NCI-H226 (cell line): ENCODE measurements at regions not wholly inside any gene's neighbourhood (a gene's known extent, or its start where the extent isn't known, plus 50 kb on each side); places are given as distances from the start of the nearest gene placed in this dataset.
A peak's percentile ranks its signal among the peaks of the same experiment; 100 is the strongest.

Source experiments
- DNase-seq: peaks from one replicate; pipeline ENCODE4 v3.0.0-alpha.2; 2015

- no peak for DNase-seq
These were observed 56.0 kb downstream of the BOD1L2 start for GRCh38 chr18:57202881-57203280.

- no peak for DNase-seq
These were observed 58.8 kb downstream of the BOD1L2 start for GRCh38 chr18:57205641-57206040.

- DNase-seq, result no peak
These were observed 60.4 kb downstream of the BOD1L2 start for GRCh38 chr18:57207124-57207916.

- DNase-seq, result no peak
These were observed 61.2 kb downstream of the BOD1L2 start for GRCh38 chr18:57208047-57208446.

- DNase-seq, result no peak
These were observed 62.8 kb downstream of the BOD1L2 start for GRCh38 chr18:57209713-57210106.

- peak; percentile 86 for DNase-seq
These were observed 63.3 kb downstream of the BOD1L2 start for GRCh38 chr18:57210107-57210715.

- DNase-seq, result peak; percentile 58
These were observed 64.0 kb downstream of the BOD1L2 start for GRCh38 chr18:57210716-57211411.

GRCh38 chr18:57211412-57211750, 64.5 kb downstream of the BOD1L2 start:
- DNase-seq, result no peak

- DNase-seq, result no peak
These were observed 64.9 kb downstream of the BOD1L2 start for GRCh38 chr18:57211776-57212175.

- DNase-seq, result no peak
These were observed 65.8 kb downstream of the BOD1L2 start for GRCh38 chr18:57212678-57213077.

- DNase-seq, result no peak
These were observed 68.1 kb downstream of the BOD1L2 start for GRCh38 chr18:57214976-57215375.

GRCh38 chr18:57218281-57218680, 71.4 kb downstream of the BOD1L2 start:
- DNase-seq, result no peak

GRCh38 chr18:57219964-57220363, 73.1 kb downstream of the BOD1L2 start:
- DNase-seq, result no peak

- DNase-seq, result no peak
These were observed 73.6 kb downstream of the BOD1L2 start for GRCh38 chr18:57220480-57220879.

GRCh38 chr18:57220930-57221483, 74.1 kb downstream of the BOD1L2 start:
- no peak for DNase-seq

GRCh38 chr18:57223144-57223870, 76.4 kb downstream of the BOD1L2 start:
- no peak for DNase-seq

- DNase-seq, result no peak
These were observed 84.1 kb downstream of the BOD1L2 start for GRCh38 chr18:57230861-57231585.

GRCh38 chr18:57231864-57232263, 85.0 kb downstream of the BOD1L2 start:
- no peak for DNase-seq

GRCh38 chr18:57234346-57234745, 87.5 kb downstream of the BOD1L2 start:
- no peak for DNase-seq

- DNase-seq, result no peak
These were observed 95.0 kb downstream of the BOD1L2 start for GRCh38 chr18:57241869-57242268.

- no peak for DNase-seq
These were observed 95.4 kb downstream of the BOD1L2 start for GRCh38 chr18:57242285-57242684.

GRCh38 chr18:57243624-57244179, 96.8 kb downstream of the BOD1L2 start:
- DNase-seq, result no peak
